Neural progenitor cell (in vitro differentiated cells): ENCODE measurements at regions not wholly inside any gene's neighbourhood (a gene's known extent, or its start where the extent isn't known, plus 50 kb on each side); places are given as distances from the start of the nearest gene placed in this dataset.

ENCODE experiments used
- DNase-seq: peaks from one replicate; pipeline ENCODE4 v3.0.0-alpha.2; 2016; ENCODE audit warnings: low spot score
- H2AFZ ChIP-seq: fragments of 200-600 bp; sonication (generic); replicated peaks from 2 replicates; pipeline ENCODE4 v1.6.1; 2016; ENCODE audit warnings: antibody characterized with exemption
- H3F3A ChIP-seq: fragments of 200-600 bp; sonication (generic); 2 replicates; pipeline ENCODE4 v1.6.1; 2016; ENCODE audit warnings: antibody characterized with exemption, low read depth
- H3K27ac ChIP-seq: fragments of 200-600 bp; sonication (generic); 2 replicates; pipeline ENCODE4 v1.5.1; 2016; ENCODE audit warnings: mild to moderate bottlenecking
- H3K27me3 ChIP-seq: fragments of 200-600 bp; sonication (generic); 2 replicates; pipeline ENCODE4 v1.6.1; 2016; ENCODE audit warnings: mild to moderate bottlenecking, moderate library complexity
- H3K36me3 ChIP-seq: fragments of 200-600 bp; sonication (generic); 2 replicates; pipeline ENCODE4 v1.5.1; 2016
- H3K4me1 ChIP-seq: fragments of 200-600 bp; sonication (generic); 2 replicates; pipeline ENCODE4 v1.6.1; 2016; ENCODE audit warnings: mixed run types
- H3K4me2 ChIP-seq: fragments of 200-600 bp; sonication (generic); 2 replicates; pipeline ENCODE4 v1.6.1; 2016
- H3K4me3 ChIP-seq: fragments of 200-600 bp; sonication (generic); 2 replicates; pipeline ENCODE4 v1.5.1; 2016
- H3K79me2 ChIP-seq: fragments of 200-600 bp; sonication (generic); 2 replicates; pipeline ENCODE4 v1.6.1; 2016; ENCODE audit warnings: low read depth
- H3K9ac ChIP-seq: fragments of 200-600 bp; sonication (generic); 2 replicates; pipeline ENCODE4 v1.6.1; 2016
- H3K9me3 ChIP-seq: fragments of 200-600 bp; sonication (generic); 2 replicates; pipeline ENCODE4 v1.5.1; 2016; ENCODE audit warnings: low read depth
- H4K20me1 ChIP-seq: fragments of 200-600 bp; sonication (generic); 2 replicates; pipeline ENCODE4 v1.6.1; 2016; ENCODE audit warnings: low read depth
- H3K27ac Mint-ChIP-seq: 3 replicates; pipeline ENCODE4 v1.8.0; 2021; ENCODE audit warnings: mixed read lengths
- H3K27me3 Mint-ChIP-seq: 2 replicates; pipeline ENCODE4 v1.8.0; 2022; ENCODE audit warnings: low read depth, mild to moderate bottlenecking, inconsistent platforms, moderate library complexity, mixed read lengths; ENCODE audit not compliant: insufficient read depth
- H3K36me3 Mint-ChIP-seq: 3 replicates; pipeline ENCODE4 v1.8.0; 2021; ENCODE audit warnings: mixed read lengths
- H3K4me1 Mint-ChIP-seq: 3 replicates; pipeline ENCODE4 v1.8.0; 2021; ENCODE audit warnings: mixed read lengths
- H3K4me3 Mint-ChIP-seq: 3 replicates; pipeline ENCODE4 v1.8.0; 2021; ENCODE audit warnings: mild to moderate bottlenecking, moderate library complexity, mixed read lengths
- H3K9me3 Mint-ChIP-seq: 3 replicates; pipeline ENCODE4 v1.8.0; 2020; ENCODE audit warnings: mixed read lengths
- EZH2 ChIP-seq: fragments of 200-600 bp; sonication (generic); IDR thresholded peaks from 2 replicates; pipeline ENCODE4 v1.6.1; 2017; ENCODE audit warnings: antibody characterized with exemption, mild to moderate bottlenecking, moderate library complexity
- EZH2phosphoT487 ChIP-seq: fragments of 200-600 bp; sonication (generic); IDR thresholded peaks from 2 replicates; pipeline ENCODE4 v1.6.1; 2017; ENCODE audit warnings: antibody characterized with exemption
- TF ChIP-seq, protein P1 (sequence below): fragments of 200-600 bp; sonication (generic); IDR thresholded peaks from 2 replicates; pipeline ENCODE4 v1.5.1; 2017; ENCODE audit warnings: antibody characterized with exemption, mild to moderate bottlenecking

DNA sequence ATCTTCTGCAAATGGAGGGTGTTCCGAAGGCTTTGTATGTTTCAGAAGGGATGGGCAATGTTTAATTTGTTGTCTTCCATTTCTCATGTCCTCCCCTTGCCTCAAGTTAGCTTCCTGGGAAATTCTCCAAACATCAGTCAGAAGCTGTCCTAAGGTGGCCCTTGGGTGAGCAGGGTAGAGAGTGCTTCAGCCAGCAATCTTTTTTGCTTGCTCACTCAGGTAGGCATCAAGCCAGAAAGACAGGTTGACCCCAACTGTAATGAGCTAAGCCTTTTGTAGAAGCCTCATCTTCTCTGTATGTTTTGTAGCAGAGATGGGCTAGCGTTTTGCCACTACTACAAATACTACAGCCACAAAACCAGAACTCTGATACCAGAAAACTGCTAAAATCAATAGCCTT lies 321.5 kb upstream of the FAM78B start:
- no peak overlapping the region for H3K4me3 ChIP-seq
- no peak for DNase-seq
- H3K9me3 ChIP-seq = no peaks in the 10 kb centered on the region
- no peaks in the 10 kb centered on the region for H3K9me3 Mint-ChIP-seq
- H3K4me1 ChIP-seq = peaks cover 6% of the 10 kb centered on the region
- no peak overlapping the region for H3K4me3 Mint-ChIP-seq
- H3K36me3 Mint-ChIP-seq = no peaks in the 10 kb centered on the region
- no peak overlapping the region for H3K27ac ChIP-seq
- H3K9ac ChIP-seq = no peak overlapping the region
- no peaks in the 10 kb centered on the region for H3K79me2 ChIP-seq
- H3K36me3 ChIP-seq = no peaks in the 10 kb centered on the region
- peaks cover 9% of the 10 kb centered on the region for H3K27me3 Mint-ChIP-seq
- H3K27ac Mint-ChIP-seq = no peak overlapping the region
- TF ChIP-seq EZH2phosphoT487 (no peak), EZH2 (no peak)
- TF ChIP-seq, protein P1, sequence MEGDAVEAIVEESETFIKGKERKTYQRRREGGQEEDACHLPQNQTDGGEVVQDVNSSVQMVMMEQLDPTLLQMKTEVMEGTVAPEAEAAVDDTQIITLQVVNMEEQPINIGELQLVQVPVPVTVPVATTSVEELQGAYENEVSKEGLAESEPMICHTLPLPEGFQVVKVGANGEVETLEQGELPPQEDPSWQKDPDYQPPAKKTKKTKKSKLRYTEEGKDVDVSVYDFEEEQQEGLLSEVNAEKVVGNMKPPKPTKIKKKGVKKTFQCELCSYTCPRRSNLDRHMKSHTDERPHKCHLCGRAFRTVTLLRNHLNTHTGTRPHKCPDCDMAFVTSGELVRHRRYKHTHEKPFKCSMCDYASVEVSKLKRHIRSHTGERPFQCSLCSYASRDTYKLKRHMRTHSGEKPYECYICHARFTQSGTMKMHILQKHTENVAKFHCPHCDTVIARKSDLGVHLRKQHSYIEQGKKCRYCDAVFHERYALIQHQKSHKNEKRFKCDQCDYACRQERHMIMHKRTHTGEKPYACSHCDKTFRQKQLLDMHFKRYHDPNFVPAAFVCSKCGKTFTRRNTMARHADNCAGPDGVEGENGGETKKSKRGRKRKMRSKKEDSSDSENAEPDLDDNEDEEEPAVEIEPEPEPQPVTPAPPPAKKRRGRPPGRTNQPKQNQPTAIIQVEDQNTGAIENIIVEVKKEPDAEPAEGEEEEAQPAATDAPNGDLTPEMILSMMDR = no peak
- peaks cover 4% of the 10 kb centered on the region for H3K4me1 Mint-ChIP-seq
- H3F3A ChIP-seq = no peaks in the 10 kb centered on the region
- no peak overlapping the region for H2AFZ ChIP-seq
- H3K4me2 ChIP-seq = no peak overlapping the region
- no peaks in the 10 kb centered on the region for H3K27me3 ChIP-seq
- H4K20me1 ChIP-seq = no peaks in the 10 kb centered on the region

DNA sequence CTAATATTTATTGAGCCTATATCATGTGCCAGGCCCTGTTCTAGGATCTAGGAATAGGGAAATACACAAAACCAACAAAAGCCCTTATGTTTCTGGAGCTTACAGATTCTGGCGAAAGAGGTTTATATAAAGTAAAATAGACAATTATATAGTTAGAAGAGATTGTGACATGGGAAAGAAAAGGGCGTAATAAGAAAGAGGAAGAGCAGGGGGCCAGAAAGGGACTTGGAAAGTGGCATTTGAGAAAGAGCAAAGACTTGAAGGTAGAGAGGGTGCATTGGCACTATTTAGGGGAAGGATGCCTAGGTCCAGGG lies 322.5 kb upstream of the FAM78B start:
- Histone ChIP-seq H3K79me2 (no peaks in the 10 kb centered on the region), H4K20me1 (no peaks in the 10 kb centered on the region), H3K4me1 (peaks cover 6% of the 10 kb centered on the region), H3K9me3 (no peaks in the 10 kb centered on the region), H3K9ac (no peak overlapping the region), H3K27me3 (no peaks in the 10 kb centered on the region), H3K4me2 (no peak overlapping the region), H3F3A (no peaks in the 10 kb centered on the region), H3K27ac (no peak overlapping the region), H3K4me3 (no peak overlapping the region), H2AFZ (no peak overlapping the region), H3K36me3 (no peaks in the 10 kb centered on the region)
- peaks cover 11% of the 10 kb centered on the region for H3K27me3 Mint-ChIP-seq
- no peak for DNase-seq
- H3K4me1 Mint-ChIP-seq = peaks cover 4% of the 10 kb centered on the region
- no peaks in the 10 kb centered on the region for H3K9me3 Mint-ChIP-seq
- H3K27ac Mint-ChIP-seq = no peak overlapping the region
- no peak for TF ChIP-seq EZH2phosphoT487
- TF ChIP-seq EZH2 = no peak
- TF ChIP-seq, protein P1 = no peak
- H3K36me3 Mint-ChIP-seq = no peaks in the 10 kb centered on the region
- H3K4me3 Mint-ChIP-seq = no peak overlapping the region

DNA sequence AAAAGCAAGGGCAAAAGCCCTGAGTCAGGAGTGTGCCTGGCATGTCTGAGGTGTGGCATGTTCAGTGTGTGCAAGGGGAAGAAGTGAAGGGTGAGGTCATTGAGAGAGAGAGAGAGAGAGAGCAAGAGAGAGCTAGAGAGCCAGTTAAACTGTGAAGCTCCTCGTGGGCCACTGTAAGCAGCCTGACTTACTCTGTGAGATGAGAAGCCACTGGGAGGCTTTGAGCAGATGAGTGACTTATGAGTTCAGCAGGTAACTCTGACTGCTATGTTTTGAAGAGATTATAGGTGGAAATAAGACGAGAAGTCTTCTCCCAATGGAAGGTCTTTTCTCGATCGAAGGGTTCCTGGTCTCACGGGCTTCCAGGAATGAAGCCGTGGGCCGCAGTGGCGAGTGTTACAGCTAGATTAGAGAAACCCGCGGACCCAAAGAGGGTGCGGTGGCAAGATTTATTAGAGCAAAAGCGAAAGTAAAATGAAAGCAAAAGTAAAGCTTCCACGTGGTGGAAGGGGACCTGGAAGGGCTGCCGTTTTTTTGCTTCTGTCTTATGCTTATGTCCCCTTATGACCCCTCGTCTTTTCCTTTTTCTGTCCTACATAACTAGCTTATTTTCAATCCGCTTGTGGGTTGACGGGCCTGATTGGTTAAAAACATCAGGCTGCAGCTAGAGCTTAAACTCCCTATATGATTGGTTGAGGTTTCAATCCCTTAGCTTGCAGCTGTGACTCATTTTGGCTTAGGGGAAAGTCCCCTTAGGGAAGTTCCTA lies 323.1 kb upstream of the FAM78B start:
- Histone ChIP-seq H3K9me3 (no peaks in the 10 kb centered on the region), H3K4me2 (no peak overlapping the region), H3K9ac (no peak overlapping the region), H3K27me3 (no peaks in the 10 kb centered on the region), H3K4me3 (no peak overlapping the region), H4K20me1 (no peaks in the 10 kb centered on the region), H3K27ac (no peak overlapping the region), H2AFZ (no peak overlapping the region), H3K36me3 (no peaks in the 10 kb centered on the region), H3K4me1 (peaks cover 6% of the 10 kb centered on the region), H3F3A (no peaks in the 10 kb centered on the region), H3K79me2 (no peaks in the 10 kb centered on the region)
- no peak for DNase-seq
- TF ChIP-seq EZH2 (no peak), EZH2phosphoT487 (no peak)
- TF ChIP-seq, protein P1 = no peak
- peaks cover 11% of the 10 kb centered on the region for H3K27me3 Mint-ChIP-seq
- no peak overlapping the region for H3K4me3 Mint-ChIP-seq
- no peaks in the 10 kb centered on the region for H3K36me3 Mint-ChIP-seq
- H3K27ac Mint-ChIP-seq = no peak overlapping the region
- H3K4me1 Mint-ChIP-seq = peaks cover 4% of the 10 kb centered on the region
- H3K9me3 Mint-ChIP-seq = peaks cover 1% of the 10 kb centered on the region
